Keratinocyte (primary cell): ENCODE measurements at regions not wholly inside any gene's neighbourhood (a gene's known extent, or its start where the extent isn't known, plus 50 kb on each side); places are given as distances from the start of the nearest gene placed in this dataset.

ENCODE experiments used
- DNase-seq: peaks from one replicate; pipeline ENCODE4 v3.0.0-alpha.2; 2011; ENCODE audit warnings: low read depth, missing footprints, low spot score
- FAIRE-seq: peaks from 2 replicates; lab custom pipeline; 2011; peaks lifted over from hg19 to GRCh38; lab: Jason Lieb, UNC
- H2AFZ ChIP-seq: 2 replicates; pipeline ENCODE4 v1.6.0; 2012; ENCODE audit warnings: low read length, control low read depth, inconsistent platforms; ENCODE audit not compliant: control insufficient read depth
- H3K27ac ChIP-seq: 2 replicates; pipeline ENCODE4 v1.5.1; 2011; ENCODE audit warnings: low read length; ENCODE audit not compliant: control insufficient read depth, insufficient read depth
- H3K27me3 ChIP-seq: 3 replicates; pipeline ENCODE4 v1.6.0; 2011; ENCODE audit warnings: low read length; ENCODE audit not compliant: control insufficient read depth, insufficient read depth; ENCODE audit errors: extremely low read depth
- H3K36me3 ChIP-seq, 2 experiments: 2 replicates in 1 of 2; 3 replicates in 1 of 2; pipeline ENCODE4 v1.5.1; 2011; ENCODE audit warnings: low read length in 2 of 2, mild to moderate bottlenecking in 1 of 2; ENCODE audit not compliant: control insufficient read depth in 2 of 2, insufficient read depth in 2 of 2; ENCODE audit errors: extremely low read depth in 1 of 2
- H3K4me1 ChIP-seq: 3 replicates; pipeline ENCODE4 v1.5.1; 2011; ENCODE audit warnings: low read length; ENCODE audit not compliant: control insufficient read depth, insufficient read depth; ENCODE audit errors: extremely low read depth
- H3K4me2 ChIP-seq: 3 replicates; pipeline ENCODE4 v1.6.0; 2011; ENCODE audit warnings: low read depth, low read length; ENCODE audit not compliant: control insufficient read depth, insufficient read depth; ENCODE audit errors: extremely low read depth
- H3K4me3 ChIP-seq, 3 experiments: fragments of 200-600 bp in 1 of 3; sonication (generic) in 1 of 3; 2 replicates in 2 of 3; 3 replicates in 1 of 3; pipeline ENCODE4 v1.5.1; 2011 to 2016; ENCODE audit warnings: low read length in 3 of 3, mild to moderate bottlenecking in 3 of 3, control low read depth in 2 of 3, inconsistent platforms in 1 of 3, low read depth in 1 of 3, mixed read lengths in 1 of 3, mixed run types in 1 of 3, moderate library complexity in 1 of 3; ENCODE audit not compliant: control insufficient read depth in 2 of 3, insufficient read depth in 2 of 3; ENCODE audit errors: extremely low read depth in 1 of 3
- H3K79me2 ChIP-seq: 2 replicates; pipeline ENCODE4 v1.6.0; 2012; ENCODE audit warnings: low read length; ENCODE audit not compliant: control insufficient read depth, insufficient read depth
- H3K9ac ChIP-seq: 3 replicates; pipeline ENCODE4 v1.6.0; 2011; ENCODE audit warnings: low read length; ENCODE audit not compliant: control insufficient read depth, insufficient read depth; ENCODE audit errors: extremely low read depth
- H3K9me1 ChIP-seq: 3 replicates; pipeline ENCODE4 v1.6.0; 2011; ENCODE audit warnings: low read length; ENCODE audit not compliant: control insufficient read depth, insufficient read depth; ENCODE audit errors: extremely low read depth
- H3K9me3 ChIP-seq: 2 replicates; pipeline ENCODE4 v1.5.1; 2012; ENCODE audit warnings: low read depth, low read length; ENCODE audit not compliant: control insufficient read depth
- H4K20me1 ChIP-seq: 3 replicates; pipeline ENCODE4 v1.6.0; 2011; ENCODE audit warnings: low read length; ENCODE audit not compliant: control insufficient read depth, insufficient read depth; ENCODE audit errors: extremely low read depth
- EZH2 ChIP-seq: IDR thresholded peaks from one replicate; pipeline ENCODE4 v1.6.1; 2012; ENCODE audit warnings: inconsistent platforms, mild to moderate bottlenecking, low read length, moderate library complexity
- dilution Hi-C: fragments of 300-500 bp; cut with MboI; formaldehyde crosslinking; loops from one replicate; pipeline ENCODE4 v1.7.0; 2020; ENCODE audit warnings: low sequenced_read_pairs; ENCODE audit not compliant: extremely low pct_ligation_motif_present
- TF ChIP-seq, protein P1 (sequence below), 3 experiments: IDR thresholded peaks in 1 of 3; conservative IDR thresholded peaks in 1 of 3; optimal IDR thresholded peaks in 1 of 3; 2 replicates in 2 of 3; 3 replicates in 1 of 3; pipeline versions ENCODE3 to v1.5.1; 2011; ENCODE audit warnings: low read length in 3 of 3, mild to moderate bottlenecking in 3 of 3, moderate library complexity in 2 of 3, control low read depth in 1 of 3, inconsistent platforms in 1 of 3; ENCODE audit not compliant: insufficient read depth in 2 of 3; ENCODE audit errors: extremely low read depth in 1 of 3

DNA sequence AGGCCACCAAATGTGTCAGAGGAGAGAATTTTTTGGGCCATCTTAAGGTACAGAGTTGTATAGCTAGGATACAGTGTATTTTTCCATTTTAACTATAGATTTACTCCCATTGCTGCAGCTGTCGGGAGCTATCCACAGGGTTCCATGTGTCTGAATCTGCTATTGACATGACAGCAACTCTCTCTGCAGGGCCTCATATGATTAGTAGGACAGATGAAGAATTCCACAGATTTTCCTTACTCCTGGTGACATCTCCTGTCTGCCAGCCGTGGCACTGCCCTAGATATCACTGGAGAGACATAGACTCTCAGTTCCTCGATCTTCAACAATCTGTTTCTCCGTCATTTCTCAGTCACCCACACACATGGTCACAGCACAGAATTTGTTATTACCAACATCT is 86.5 kb downstream of the SPCS3 start:
- Histone ChIP-seq H3K9me1 (no peaks in the 10 kb centered on the region), H3K36me3 (no peaks in the 10 kb centered on the region), H3K27ac (no peak overlapping the region), H4K20me1 (no peaks in the 10 kb centered on the region), H2AFZ (no peak overlapping the region), H3K79me2 (no peaks in the 10 kb centered on the region), H3K9ac (no peak overlapping the region), H3K9me3 (no peaks in the 10 kb centered on the region), H3K4me3 (no peak overlapping the region), H3K4me1 (no peaks in the 10 kb centered on the region), H3K27me3 (no peaks in the 10 kb centered on the region), H3K4me2 (no peak overlapping the region)
- TF ChIP-seq EZH2 = no peak
- TF ChIP-seq, protein P1, sequence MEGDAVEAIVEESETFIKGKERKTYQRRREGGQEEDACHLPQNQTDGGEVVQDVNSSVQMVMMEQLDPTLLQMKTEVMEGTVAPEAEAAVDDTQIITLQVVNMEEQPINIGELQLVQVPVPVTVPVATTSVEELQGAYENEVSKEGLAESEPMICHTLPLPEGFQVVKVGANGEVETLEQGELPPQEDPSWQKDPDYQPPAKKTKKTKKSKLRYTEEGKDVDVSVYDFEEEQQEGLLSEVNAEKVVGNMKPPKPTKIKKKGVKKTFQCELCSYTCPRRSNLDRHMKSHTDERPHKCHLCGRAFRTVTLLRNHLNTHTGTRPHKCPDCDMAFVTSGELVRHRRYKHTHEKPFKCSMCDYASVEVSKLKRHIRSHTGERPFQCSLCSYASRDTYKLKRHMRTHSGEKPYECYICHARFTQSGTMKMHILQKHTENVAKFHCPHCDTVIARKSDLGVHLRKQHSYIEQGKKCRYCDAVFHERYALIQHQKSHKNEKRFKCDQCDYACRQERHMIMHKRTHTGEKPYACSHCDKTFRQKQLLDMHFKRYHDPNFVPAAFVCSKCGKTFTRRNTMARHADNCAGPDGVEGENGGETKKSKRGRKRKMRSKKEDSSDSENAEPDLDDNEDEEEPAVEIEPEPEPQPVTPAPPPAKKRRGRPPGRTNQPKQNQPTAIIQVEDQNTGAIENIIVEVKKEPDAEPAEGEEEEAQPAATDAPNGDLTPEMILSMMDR (optimal IDR thresholded peaks at IDR 0.05 in 1 of 3, IDR thresholded peaks at IDR 0.05 in 1 of 3, conservative IDR thresholded peaks at IDR 0.05 in 1 of 3; ENCODE audit: extremely low read depth in 1 of 3, insufficient read depth in 2 of 3, low read length in 3 of 3) = no peak
- DNase-seq = no peak
- dilution Hi-C loops = no loop called here
- no peak for FAIRE-seq

DNA sequence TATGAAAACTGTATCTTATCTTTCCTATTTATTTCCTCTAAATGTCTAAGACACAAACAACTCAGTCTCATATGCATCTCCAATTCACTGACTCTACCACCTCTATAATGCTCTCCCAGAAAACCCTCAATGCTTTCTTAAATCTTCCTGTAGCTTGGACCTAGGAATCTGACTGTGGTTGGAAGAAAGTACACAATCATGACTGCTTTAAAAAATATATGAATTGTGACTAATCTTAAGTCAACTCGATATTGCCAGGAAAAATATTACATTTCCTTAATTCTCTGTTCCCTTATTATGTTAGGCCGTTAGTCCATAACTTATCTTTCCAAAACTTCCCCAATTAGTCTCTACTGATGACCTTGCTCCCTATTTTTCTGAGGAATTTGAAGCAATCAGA is 87.0 kb downstream of the SPCS3 start:
- H3K9me3 ChIP-seq = no peaks in the 10 kb centered on the region
- H2AFZ ChIP-seq = no peak overlapping the region
- no peaks in the 10 kb centered on the region for H3K27me3 ChIP-seq
- no peaks in the 10 kb centered on the region for H4K20me1 ChIP-seq
- dilution Hi-C loops = no loop called here
- H3K4me1 ChIP-seq = no peaks in the 10 kb centered on the region
- no peaks in the 10 kb centered on the region for H3K9me1 ChIP-seq
- DNase-seq = no peak
- H3K4me3 ChIP-seq = no peak overlapping the region
- H3K79me2 ChIP-seq = no peaks in the 10 kb centered on the region
- H3K9ac ChIP-seq = no peak overlapping the region
- no peak overlapping the region for H3K4me2 ChIP-seq
- no peak overlapping the region for H3K27ac ChIP-seq
- no peak for FAIRE-seq
- H3K36me3 ChIP-seq = no peaks in the 10 kb centered on the region
- TF ChIP-seq, protein P1 (optimal IDR thresholded peaks at IDR 0.05 in 1 of 3, IDR thresholded peaks at IDR 0.05 in 1 of 3, conservative IDR thresholded peaks at IDR 0.05 in 1 of 3; ENCODE audit: extremely low read depth in 1 of 3, insufficient read depth in 2 of 3, low read length in 3 of 3) = no peak
- no peak for TF ChIP-seq EZH2
